H54 (cell line): ENCODE measurements at regions not wholly inside any gene's neighbourhood (a gene's known extent, or its start where the extent isn't known, plus 50 kb on each side); places are given as distances from the start of the nearest gene placed in this dataset.
A peak's percentile ranks its signal among the peaks of the same experiment; 100 is the strongest.

Experiments used
- DNase-seq: peaks from one replicate; pipeline ENCODE4 v3.0.0; 2011; ENCODE audit warnings: low spot score, mixed read lengths; ENCODE audit not compliant: insufficient read length
- FAIRE-seq: peaks from 3 replicates; lab custom pipeline; 2011; peaks lifted over from hg19 to GRCh38; lab: Jason Lieb, UNC
- POLR2A ChIP-seq: IDR thresholded peaks from 2 replicates; pipeline ENCODE4 v1.6.1; 2011; ENCODE audit warnings: low read depth, mild to moderate bottlenecking, low read length

- FAIRE-seq: no peak
- no peak for DNase-seq
- no peak for TF ChIP-seq POLR2A
Observed at GRCh38 chr7:110142939-110143526, 947.9 kb upstream of the LRRN3 start.

- no peak for TF ChIP-seq POLR2A
- FAIRE-seq (no peak), DNase-seq (no peak)
Observed at GRCh38 chr7:110144599-110144998, 946.3 kb upstream of the LRRN3 start.

- no peak for TF ChIP-seq POLR2A
- DNase-seq (no peak), FAIRE-seq (no peak)
Observed at GRCh38 chr7:110148054-110148453, 942.9 kb upstream of the LRRN3 start.

GRCh38 chr7:110153222-110153621 lies 937.7 kb upstream of the LRRN3 start:
- DNase-seq: no peak
- no peak for TF ChIP-seq POLR2A
- FAIRE-seq: no peak

GRCh38 chr7:110156511-110156910 lies 934.4 kb upstream of the LRRN3 start:
- no peak for DNase-seq
- FAIRE-seq: no peak
- TF ChIP-seq POLR2A: no peak

GRCh38 chr7:110157631-110158362 lies 933.1 kb upstream of the LRRN3 start:
- peak; percentile 38 for FAIRE-seq

GRCh38 chr7:110168010-110168409 lies 922.9 kb upstream of the LRRN3 start:
- TF ChIP-seq POLR2A: no peak
- FAIRE-seq: no peak
- DNase-seq: no peak

More at GRCh38 chr7:110157631-110158362, 933.1 kb upstream of the LRRN3 start:
- DNase-seq: no peak
- TF ChIP-seq POLR2A: no peak

GRCh38 chr7:110170841-110171240 lies 920.1 kb upstream of the LRRN3 start:
- DNase-seq: no peak
- FAIRE-seq: no peak

GRCh38 chr7:110177463-110177862 lies 913.5 kb upstream of the LRRN3 start:
- no peak for TF ChIP-seq POLR2A
- DNase-seq: no peak
- no peak for FAIRE-seq

More at GRCh38 chr7:110170841-110171240, 920.1 kb upstream of the LRRN3 start:
- TF ChIP-seq POLR2A: no peak

GRCh38 chr7:110179037-110179436 lies 911.9 kb upstream of the LRRN3 start:
- no peak for FAIRE-seq

GRCh38 chr7:110181768-110182167 lies 909.2 kb upstream of the LRRN3 start:
- TF ChIP-seq POLR2A: no peak
- no peak for FAIRE-seq
- no peak for DNase-seq

More at GRCh38 chr7:110179037-110179436, 911.9 kb upstream of the LRRN3 start:
- no peak for TF ChIP-seq POLR2A
- no peak for DNase-seq

GRCh38 chr7:110186334-110186733 lies 904.6 kb upstream of the LRRN3 start:
- no peak for TF ChIP-seq POLR2A
- DNase-seq (no peak), FAIRE-seq (no peak)

GRCh38 chr7:110187877-110188554 lies 902.9 kb upstream of the LRRN3 start:
- FAIRE-seq (no peak), DNase-seq (no peak)
- no peak for TF ChIP-seq POLR2A

GRCh38 chr7:110204527-110204926 lies 886.4 kb upstream of the LRRN3 start:
- DNase-seq (no peak), FAIRE-seq (peak; percentile 73)
- TF ChIP-seq POLR2A: no peak
